Osteocyte (in vitro differentiated cells): ENCODE measurements at regions not wholly inside any gene's neighbourhood (a gene's known extent, or its start where the extent isn't known, plus 50 kb on each side); places are given as distances from the start of the nearest gene placed in this dataset.

Experiments used
- DNase-seq: peaks from one replicate; pipeline ENCODE4 v3.0.0; 2021; ENCODE audit warnings: mixed read lengths; ENCODE audit not compliant: unreplicated experiment; ENCODE audit errors: extremely low spot score
- H3K27ac Mint-ChIP-seq: one replicate; pipeline ENCODE4 v1.8.0; 2021; ENCODE audit warnings: mild to moderate bottlenecking, mixed read lengths; ENCODE audit not compliant: unreplicated experiment
- H3K27me3 Mint-ChIP-seq: one replicate; pipeline ENCODE4 v1.8.0; 2021; ENCODE audit warnings: mixed read lengths; ENCODE audit not compliant: unreplicated experiment
- H3K36me3 Mint-ChIP-seq: one replicate; pipeline ENCODE4 v1.8.0; 2021; ENCODE audit warnings: mixed read lengths; ENCODE audit not compliant: unreplicated experiment
- H3K4me1 Mint-ChIP-seq: one replicate; pipeline ENCODE4 v1.8.0; 2021; ENCODE audit warnings: mixed read lengths; ENCODE audit not compliant: unreplicated experiment
- H3K4me3 Mint-ChIP-seq: one replicate; pipeline ENCODE4 v1.8.0; 2021; ENCODE audit warnings: mild to moderate bottlenecking, moderate library complexity, mixed read lengths; ENCODE audit not compliant: unreplicated experiment
- H3K9me3 Mint-ChIP-seq: one replicate; pipeline ENCODE4 v1.8.0; 2021; ENCODE audit warnings: mixed read lengths; ENCODE audit not compliant: unreplicated experiment
- TF ChIP-seq, protein P1 (sequence below): fragments of 200-600 bp; sonication (generic); IDR thresholded peaks from 2 replicates; pipeline ENCODE4 v1.5.0; 2021; ENCODE audit warnings: antibody characterized with exemption, mild to moderate bottlenecking, moderate library complexity

DNA sequence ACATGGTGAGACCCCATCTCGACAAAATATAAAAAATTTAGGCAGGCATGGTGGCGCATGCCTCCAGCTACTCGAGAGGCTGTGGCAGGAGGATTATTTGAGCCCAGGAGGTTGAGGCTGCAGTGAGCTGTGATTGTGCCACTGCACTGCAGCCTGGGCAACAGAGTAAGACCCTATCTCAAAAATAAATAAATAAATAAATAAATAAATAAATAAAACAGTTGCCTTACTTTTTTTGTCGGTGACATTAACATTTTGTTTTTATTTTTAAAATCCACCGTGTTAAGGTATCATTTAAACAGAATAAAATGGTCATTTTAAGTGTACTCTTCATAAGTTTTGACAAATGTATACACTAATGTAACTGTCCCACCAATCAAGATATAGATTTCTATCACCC lies 57.0 kb downstream of the RASL11A start:
- no peak for DNase-seq
- H3K4me1 Mint-ChIP-seq: no peaks in the 10 kb centered on the region
- H3K27ac Mint-ChIP-seq: no peak overlapping the region
- H3K4me3 Mint-ChIP-seq: no peak overlapping the region
- no peaks in the 10 kb centered on the region for H3K9me3 Mint-ChIP-seq
- H3K36me3 Mint-ChIP-seq: no peaks in the 10 kb centered on the region
- peaks cover 59% of the 10 kb centered on the region for H3K27me3 Mint-ChIP-seq
- TF ChIP-seq, protein P1, sequence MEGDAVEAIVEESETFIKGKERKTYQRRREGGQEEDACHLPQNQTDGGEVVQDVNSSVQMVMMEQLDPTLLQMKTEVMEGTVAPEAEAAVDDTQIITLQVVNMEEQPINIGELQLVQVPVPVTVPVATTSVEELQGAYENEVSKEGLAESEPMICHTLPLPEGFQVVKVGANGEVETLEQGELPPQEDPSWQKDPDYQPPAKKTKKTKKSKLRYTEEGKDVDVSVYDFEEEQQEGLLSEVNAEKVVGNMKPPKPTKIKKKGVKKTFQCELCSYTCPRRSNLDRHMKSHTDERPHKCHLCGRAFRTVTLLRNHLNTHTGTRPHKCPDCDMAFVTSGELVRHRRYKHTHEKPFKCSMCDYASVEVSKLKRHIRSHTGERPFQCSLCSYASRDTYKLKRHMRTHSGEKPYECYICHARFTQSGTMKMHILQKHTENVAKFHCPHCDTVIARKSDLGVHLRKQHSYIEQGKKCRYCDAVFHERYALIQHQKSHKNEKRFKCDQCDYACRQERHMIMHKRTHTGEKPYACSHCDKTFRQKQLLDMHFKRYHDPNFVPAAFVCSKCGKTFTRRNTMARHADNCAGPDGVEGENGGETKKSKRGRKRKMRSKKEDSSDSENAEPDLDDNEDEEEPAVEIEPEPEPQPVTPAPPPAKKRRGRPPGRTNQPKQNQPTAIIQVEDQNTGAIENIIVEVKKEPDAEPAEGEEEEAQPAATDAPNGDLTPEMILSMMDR: no peak

DNA sequence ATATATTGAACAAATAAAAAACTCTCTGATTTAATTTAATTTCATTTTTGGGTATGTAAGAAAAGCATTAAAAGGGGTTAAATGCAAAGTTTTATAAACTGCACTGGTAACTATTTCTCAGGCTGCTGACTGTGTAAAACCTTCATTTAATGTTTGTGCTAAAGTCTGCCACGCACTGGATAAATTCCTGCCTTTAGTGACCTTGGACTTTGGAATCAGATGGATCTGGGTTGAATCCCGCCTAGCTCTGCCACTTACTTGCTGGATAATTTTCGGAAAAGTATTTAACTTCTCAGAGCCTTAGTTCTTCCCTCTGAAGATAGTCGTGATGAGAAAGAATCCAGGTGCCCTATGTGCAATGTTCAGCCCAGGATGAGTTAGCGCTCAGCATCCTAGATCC lies 58.6 kb downstream of the RASL11A start:
- DNase-seq: no peak
- Mint-ChIP-seq H3K27ac (no peak overlapping the region), H3K4me1 (no peaks in the 10 kb centered on the region), H3K9me3 (no peaks in the 10 kb centered on the region), H3K4me3 (no peak overlapping the region), H3K27me3 (peaks cover 53% of the 10 kb centered on the region), H3K36me3 (no peaks in the 10 kb centered on the region)
- TF ChIP-seq, protein P1: no peak

- H3K27ac Mint-ChIP-seq: no peak overlapping the region
- no peak for DNase-seq
- peaks cover 32% of the 10 kb centered on the region for H3K27me3 Mint-ChIP-seq
Observed at GRCh38 chr13:27334774-27335435, 64.3 kb downstream of the RASL11A start.

DNA sequence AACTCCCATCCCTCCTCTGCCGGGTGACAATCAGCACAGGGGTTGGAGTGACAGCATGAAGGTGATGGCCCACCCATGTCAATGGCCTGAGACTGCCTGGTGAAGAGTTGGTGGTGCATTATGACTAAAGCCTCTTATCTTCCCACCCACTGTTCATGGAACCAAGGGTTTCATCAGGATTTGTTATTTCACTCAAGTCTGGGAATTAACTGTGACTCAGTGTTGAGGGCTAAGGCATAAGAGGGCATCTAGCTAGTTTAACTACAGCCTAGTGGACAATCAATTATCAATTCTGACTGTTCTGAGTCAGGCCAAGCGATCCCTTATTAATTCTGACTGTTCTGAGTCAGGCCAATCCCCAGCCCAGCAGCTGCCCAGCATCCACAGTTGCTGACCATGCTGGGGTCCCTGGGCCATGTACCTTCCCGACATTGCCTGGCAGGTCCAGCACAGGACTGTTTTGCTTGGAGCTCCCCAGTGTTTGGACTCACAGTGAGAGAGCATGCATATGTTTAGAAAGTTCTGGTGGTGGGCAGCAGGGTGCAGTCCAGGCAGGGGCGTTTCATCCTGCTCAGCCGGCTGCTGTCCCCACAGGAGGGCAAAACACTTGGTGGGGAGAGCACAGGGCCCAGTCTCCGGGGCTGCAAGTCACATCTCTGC lies 65.5 kb downstream of the RASL11A start:
- Mint-ChIP-seq H3K9me3 (no peaks in the 10 kb centered on the region), H3K36me3 (no peaks in the 10 kb centered on the region), H3K4me3 (no peak overlapping the region), H3K27ac (no peak overlapping the region), H3K4me1 (no peaks in the 10 kb centered on the region), H3K27me3 (peaks cover 34% of the 10 kb centered on the region)
- TF ChIP-seq, protein P1: no peak
- no peak for DNase-seq

More at GRCh38 chr13:27334774-27335435, 64.3 kb downstream of the RASL11A start:
- H3K4me1 Mint-ChIP-seq: no peaks in the 10 kb centered on the region
- H3K36me3 Mint-ChIP-seq: no peaks in the 10 kb centered on the region
- H3K9me3 Mint-ChIP-seq: no peaks in the 10 kb centered on the region
- TF ChIP-seq, protein P1: no peak
- no peak overlapping the region for H3K4me3 Mint-ChIP-seq

- peaks cover 35% of the 10 kb centered on the region for H3K27me3 Mint-ChIP-seq
- no peaks in the 10 kb centered on the region for H3K9me3 Mint-ChIP-seq
- TF ChIP-seq, protein P1: no peak
- H3K36me3 Mint-ChIP-seq: no peaks in the 10 kb centered on the region
- no peaks in the 10 kb centered on the region for H3K4me1 Mint-ChIP-seq
- DNase-seq: no peak
- no peak overlapping the region for H3K4me3 Mint-ChIP-seq
- no peak overlapping the region for H3K27ac Mint-ChIP-seq
Observed at GRCh38 chr13:27338207-27338606, 67.6 kb downstream of the RASL11A start.
